ENCODE measurements at regions not wholly inside any gene's neighbourhood (a gene's known extent, or its start where the extent isn't known, plus 50 kb on each side); places are given as distances from the start of the nearest gene placed in this dataset.

DNA sequence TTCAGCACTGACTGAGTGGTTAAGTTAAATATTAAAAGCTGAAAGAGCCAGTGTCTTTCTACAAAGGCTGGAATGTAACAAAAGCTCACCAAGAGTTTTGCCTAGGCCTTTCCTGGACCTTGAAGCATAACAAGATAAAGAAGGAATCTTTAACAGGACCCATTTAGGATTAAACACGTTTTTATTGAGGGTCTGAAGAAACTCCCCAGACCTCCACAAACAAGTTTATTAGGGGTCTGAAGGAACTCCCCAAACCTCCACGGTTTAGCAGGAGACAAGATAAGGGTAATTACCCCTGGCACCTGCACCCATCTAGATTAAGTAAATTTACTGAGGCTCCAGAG, 104.0 kb downstream of the ACAA2 start:
- no peaks in the 10 kb centered on the region for H3K27me3 ChIP-seq (ENCODE audit: insufficient read depth, low read length)
- ATAC-seq = no peak
- no TSS peak for BruUV-seq (replicated peaks)
- H3K9me2 ChIP-seq (ENCODE audit: insufficient read depth) = no peaks in the 10 kb centered on the region
- H3K4me3 ChIP-seq (replicated peaks in 1 of 2; ENCODE audit: low read depth in 1 of 2, low read length in 2 of 2) = no peak overlapping the region
- no peak overlapping the region for H3K4me2 ChIP-seq (ENCODE audit: low read length)
- no peaks in the 10 kb centered on the region for H3K4me1 ChIP-seq (ENCODE audit: control insufficient read depth in 1 of 2, insufficient read depth in 2 of 2, low read length in 2 of 2)
- no peaks in the 10 kb centered on the region for H3K79me2 ChIP-seq (ENCODE audit: insufficient read depth, low read length)
- TF ChIP-seq ZFX (IDR thresholded peaks at IDR 0.05) = no peak
- no peak for TF ChIP-seq CBX3 (IDR thresholded peaks at IDR 0.05; ENCODE audit: low read depth)
- TF ChIP-seq EZH2phosphoT487 (IDR thresholded peaks at IDR 0.05; ENCODE audit: borderline replicate concordance) = no peak
- TF ChIP-seq ELF1 (IDR thresholded peaks at IDR 0.05; ENCODE audit: borderline replicate concordance, low read depth) = no peak
- TF ChIP-seq SIN3A (IDR thresholded peaks at IDR 0.05; ENCODE audit: low read depth) = no peak
- TF ChIP-seq TCF7L2 (IDR thresholded peaks at IDR 0.05; ENCODE audit: borderline replicate concordance, extremely low read depth, insufficient read depth, insufficient read length) = no peak
- TF ChIP-seq, protein P1, sequence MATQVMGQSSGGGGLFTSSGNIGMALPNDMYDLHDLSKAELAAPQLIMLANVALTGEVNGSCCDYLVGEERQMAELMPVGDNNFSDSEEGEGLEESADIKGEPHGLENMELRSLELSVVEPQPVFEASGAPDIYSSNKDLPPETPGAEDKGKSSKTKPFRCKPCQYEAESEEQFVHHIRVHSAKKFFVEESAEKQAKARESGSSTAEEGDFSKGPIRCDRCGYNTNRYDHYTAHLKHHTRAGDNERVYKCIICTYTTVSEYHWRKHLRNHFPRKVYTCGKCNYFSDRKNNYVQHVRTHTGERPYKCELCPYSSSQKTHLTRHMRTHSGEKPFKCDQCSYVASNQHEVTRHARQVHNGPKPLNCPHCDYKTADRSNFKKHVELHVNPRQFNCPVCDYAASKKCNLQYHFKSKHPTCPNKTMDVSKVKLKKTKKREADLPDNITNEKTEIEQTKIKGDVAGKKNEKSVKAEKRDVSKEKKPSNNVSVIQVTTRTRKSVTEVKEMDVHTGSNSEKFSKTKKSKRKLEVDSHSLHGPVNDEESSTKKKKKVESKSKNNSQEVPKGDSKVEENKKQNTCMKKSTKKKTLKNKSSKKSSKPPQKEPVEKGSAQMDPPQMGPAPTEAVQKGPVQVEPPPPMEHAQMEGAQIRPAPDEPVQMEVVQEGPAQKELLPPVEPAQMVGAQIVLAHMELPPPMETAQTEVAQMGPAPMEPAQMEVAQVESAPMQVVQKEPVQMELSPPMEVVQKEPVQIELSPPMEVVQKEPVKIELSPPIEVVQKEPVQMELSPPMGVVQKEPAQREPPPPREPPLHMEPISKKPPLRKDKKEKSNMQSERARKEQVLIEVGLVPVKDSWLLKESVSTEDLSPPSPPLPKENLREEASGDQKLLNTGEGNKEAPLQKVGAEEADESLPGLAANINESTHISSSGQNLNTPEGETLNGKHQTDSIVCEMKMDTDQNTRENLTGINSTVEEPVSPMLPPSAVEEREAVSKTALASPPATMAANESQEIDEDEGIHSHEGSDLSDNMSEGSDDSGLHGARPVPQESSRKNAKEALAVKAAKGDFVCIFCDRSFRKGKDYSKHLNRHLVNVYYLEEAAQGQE (IDR thresholded peaks at IDR 0.05; ENCODE audit: low read depth) = no peak
- TF ChIP-seq FOSL1 (IDR thresholded peaks at IDR 0.05; ENCODE audit: low read depth) = no peak
- TF ChIP-seq, protein P2, sequence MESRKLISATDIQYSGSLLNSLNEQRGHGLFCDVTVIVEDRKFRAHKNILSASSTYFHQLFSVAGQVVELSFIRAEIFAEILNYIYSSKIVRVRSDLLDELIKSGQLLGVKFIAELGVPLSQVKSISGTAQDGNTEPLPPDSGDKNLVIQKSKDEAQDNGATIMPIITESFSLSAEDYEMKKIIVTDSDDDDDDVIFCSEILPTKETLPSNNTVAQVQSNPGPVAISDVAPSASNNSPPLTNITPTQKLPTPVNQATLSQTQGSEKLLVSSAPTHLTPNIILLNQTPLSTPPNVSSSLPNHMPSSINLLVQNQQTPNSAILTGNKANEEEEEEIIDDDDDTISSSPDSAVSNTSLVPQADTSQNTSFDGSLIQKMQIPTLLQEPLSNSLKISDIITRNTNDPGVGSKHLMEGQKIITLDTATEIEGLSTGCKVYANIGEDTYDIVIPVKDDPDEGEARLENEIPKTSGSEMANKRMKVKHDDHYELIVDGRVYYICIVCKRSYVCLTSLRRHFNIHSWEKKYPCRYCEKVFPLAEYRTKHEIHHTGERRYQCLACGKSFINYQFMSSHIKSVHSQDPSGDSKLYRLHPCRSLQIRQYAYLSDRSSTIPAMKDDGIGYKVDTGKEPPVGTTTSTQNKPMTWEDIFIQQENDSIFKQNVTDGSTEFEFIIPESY (IDR thresholded peaks at IDR 0.05; ENCODE audit: extremely low read depth, insufficient replicate concordance, low read length) = no peak
- no peak for TF ChIP-seq SP1 (IDR thresholded peaks at IDR 0.05; ENCODE audit: low read depth)
- TF ChIP-seq POLR2AphosphoS5 (IDR thresholded peaks at IDR 0.05; ENCODE audit: low read depth, low read length) = no peak
- TF ChIP-seq SRF (IDR thresholded peaks at IDR 0.05; ENCODE audit: low read depth) = no peak
- no peak for TF ChIP-seq YY1 (IDR thresholded peaks at IDR 0.05; ENCODE audit: extremely low read depth, insufficient replicate concordance, low read depth, low read length)
- TF ChIP-seq EGR1 (IDR thresholded peaks at IDR 0.05; ENCODE audit: low read depth) = no peak
- TF ChIP-seq POLR2A (IDR thresholded peaks at IDR 0.05; ENCODE audit: borderline replicate concordance, extremely low read depth, insufficient read depth, insufficient read length) = no peak
- no peak for TF ChIP-seq CEBPB (IDR thresholded peaks at IDR 0.05; ENCODE audit: low read depth)
- no peak for TF ChIP-seq JUND (IDR thresholded peaks at IDR 0.05)
- intact Hi-C loops (cut with micrococcal nuclease) = no loop called here
- H4K20me1 ChIP-seq (ENCODE audit: insufficient read depth) = no peaks in the 10 kb centered on the region
- no peaks in the 10 kb centered on the region for H3K9me3 ChIP-seq (ENCODE audit: control insufficient read depth in 1 of 2, insufficient read depth in 1 of 2, low read depth in 1 of 2, low read length in 2 of 2)
- H3K27ac ChIP-seq (ENCODE audit: low read depth, low read length) = no peak overlapping the region
- ChIA-PET RAD21 (ENCODE audit: low non-redundant PET in 1 of 2, low total read pairs in 2 of 2, uncharacterized antibody in 2 of 2, unreplicated experiment in 2 of 2) (no interaction called here), CTCF (no interaction called here), POLR2A (no interaction called here)
- H2AFZ ChIP-seq (ENCODE audit: low read depth, low read length, poor library complexity, severe bottlenecking) = no peak overlapping the region
- H3K9ac ChIP-seq (ENCODE audit: low read length) = no peak overlapping the region
- no peak for DNase-seq (ENCODE audit: low read depth, low spot score)
- no peaks in the 10 kb centered on the region for H3K36me3 ChIP-seq (ENCODE audit: control insufficient read depth in 1 of 2, insufficient read depth in 2 of 2, low read length in 2 of 2)
